NCI-H2171 treated with DMSO at 0.1 percent for 48 hours (cell line): ENCODE measurements at regions not wholly inside any gene's neighbourhood (a gene's known extent, or its start where the extent isn't known, plus 50 kb on each side); places are given as distances from the start of the nearest gene placed in this dataset.
"Not testable (repeated sequence)": the region's sequence is repeated elsewhere in the genome, so short reads cannot be mapped to it uniquely, and the experiment has no call there.

ENCODE experiments used
- DNase-seq: peaks from one replicate; lab custom pipeline; 2025; lab: John Stamatoyannopoulos, UW

DNA sequence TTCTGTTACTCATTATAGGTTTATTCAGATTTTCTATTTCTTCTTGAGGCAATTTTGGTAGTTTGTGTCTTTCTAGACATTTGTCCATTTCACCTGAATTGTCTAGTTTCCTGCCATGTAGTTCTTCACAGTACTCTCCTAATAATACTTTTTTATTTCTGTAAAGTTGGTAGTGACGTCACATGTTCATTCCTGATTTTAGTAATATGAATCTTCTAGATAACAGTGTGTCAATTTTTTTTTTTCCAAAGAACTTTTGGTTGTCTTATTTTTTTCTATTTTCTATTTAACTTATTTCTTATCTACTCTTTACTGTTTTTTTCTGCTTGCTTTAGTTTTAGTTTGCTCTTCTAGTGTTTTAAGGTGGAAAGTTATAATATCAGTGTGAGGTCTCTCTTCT is 197.3 kb upstream of the SHH start:
- no peak for DNase-seq

DNA sequence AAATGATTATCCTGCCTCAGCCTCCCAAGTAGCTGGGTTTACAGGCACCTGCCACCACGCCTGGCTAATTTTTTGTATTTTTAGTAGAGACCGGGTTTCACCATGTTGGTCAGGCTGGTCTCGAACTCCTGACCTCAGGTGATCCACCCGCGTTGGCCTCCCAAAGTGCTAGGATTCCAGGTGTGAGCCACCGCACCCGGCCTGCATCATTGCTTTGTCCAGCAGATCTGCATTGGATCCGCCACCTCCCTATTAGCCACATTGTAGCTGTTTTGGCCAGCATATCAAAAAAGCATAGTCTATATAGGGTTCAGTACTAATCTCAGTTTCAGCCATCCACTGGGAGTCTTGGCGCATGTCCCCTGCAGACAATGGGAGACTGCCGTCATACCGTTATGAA is 194.6 kb upstream of the SHH start:
- not testable (repeated sequence) for DNase-seq

DNA sequence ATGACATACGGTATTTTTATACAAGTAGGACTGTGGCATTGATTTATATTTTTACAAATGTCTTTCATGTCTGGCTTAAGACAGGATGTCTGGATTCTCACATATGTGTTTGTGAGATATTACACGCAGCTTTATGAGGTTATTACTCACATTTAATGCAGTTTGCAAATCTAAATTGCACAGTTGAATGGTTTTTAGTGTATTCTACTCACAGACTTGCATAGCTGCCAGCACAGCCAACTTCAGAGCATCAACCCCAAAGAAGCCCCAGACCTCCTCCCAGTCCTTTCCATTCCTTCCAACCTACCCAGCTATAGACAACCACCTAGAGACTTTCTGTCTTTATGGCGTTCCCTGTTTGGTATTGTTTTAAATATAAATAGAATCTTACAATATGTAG is 193.8 kb upstream of the SHH start:
- DNase-seq = no peak

DNA sequence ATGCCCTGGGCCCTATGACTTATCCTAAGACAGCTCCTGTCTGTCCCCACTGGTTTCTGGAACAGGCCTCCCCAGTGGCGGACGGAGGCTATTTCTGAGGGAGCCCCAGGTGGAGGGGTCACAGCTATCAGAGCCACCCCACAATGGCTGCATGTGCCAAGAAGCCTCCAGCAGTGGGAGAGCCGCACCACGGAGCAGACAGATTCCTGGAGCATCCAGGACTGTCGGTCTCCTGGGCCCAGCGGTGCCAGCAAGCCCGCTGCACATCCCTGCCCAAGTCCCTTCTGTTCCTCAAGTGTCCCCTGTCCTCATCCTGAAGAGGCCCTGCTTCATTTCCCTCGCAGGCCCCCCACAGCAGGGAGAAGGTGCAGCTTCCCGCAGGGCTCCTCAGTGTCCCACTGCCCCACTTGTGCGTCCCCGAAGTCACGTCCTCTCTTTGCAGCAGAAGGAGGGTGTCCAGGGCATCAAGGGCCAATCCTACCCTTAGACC is 193.0 kb upstream of the SHH start:
- DNase-seq = no peak

DNA sequence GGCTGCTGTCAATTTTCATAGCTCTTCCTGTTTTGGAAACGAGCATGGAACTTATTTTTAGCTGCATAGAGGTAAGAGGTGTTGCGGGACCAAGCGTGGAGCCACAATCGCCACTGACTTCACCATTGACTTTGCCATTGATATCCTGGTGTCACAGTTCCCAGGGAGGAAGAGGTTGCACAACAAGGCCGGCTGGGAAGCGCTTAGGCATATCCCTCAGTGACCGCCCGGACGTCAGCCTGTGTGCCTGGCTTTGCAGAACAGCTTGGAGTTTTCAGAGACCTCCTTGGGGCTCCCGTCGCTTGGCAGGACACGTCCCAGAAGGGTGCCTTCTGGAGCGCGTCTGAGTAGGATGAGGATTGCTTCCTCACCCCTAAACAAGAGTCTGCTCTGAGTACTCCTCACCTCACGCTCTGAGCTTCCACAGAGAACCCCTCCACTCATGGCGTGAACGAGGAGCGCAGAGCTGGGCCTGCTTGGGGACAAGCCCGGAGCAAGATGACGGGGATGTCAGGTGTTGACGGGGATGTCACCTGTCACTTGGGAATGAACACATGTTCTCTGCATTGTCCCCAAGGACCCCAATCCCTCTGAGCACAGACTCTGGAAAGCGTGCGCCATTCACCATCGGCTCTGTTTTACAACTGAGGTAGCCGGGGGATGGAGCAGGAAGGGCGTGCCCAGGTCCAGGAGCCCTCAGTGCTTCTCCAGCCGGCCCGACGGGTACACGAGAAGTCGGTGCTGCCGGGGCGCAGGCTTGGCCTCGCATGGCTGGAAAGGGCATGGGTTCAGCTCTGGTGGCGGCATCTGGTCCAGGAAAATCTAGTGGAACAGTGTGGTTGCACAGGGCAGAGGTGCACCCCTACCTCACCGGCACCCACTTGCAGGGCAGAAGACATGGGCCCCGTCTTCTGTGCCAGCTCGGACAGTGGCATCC is 192.3 kb upstream of the SHH start:
- no peak for DNase-seq

DNA sequence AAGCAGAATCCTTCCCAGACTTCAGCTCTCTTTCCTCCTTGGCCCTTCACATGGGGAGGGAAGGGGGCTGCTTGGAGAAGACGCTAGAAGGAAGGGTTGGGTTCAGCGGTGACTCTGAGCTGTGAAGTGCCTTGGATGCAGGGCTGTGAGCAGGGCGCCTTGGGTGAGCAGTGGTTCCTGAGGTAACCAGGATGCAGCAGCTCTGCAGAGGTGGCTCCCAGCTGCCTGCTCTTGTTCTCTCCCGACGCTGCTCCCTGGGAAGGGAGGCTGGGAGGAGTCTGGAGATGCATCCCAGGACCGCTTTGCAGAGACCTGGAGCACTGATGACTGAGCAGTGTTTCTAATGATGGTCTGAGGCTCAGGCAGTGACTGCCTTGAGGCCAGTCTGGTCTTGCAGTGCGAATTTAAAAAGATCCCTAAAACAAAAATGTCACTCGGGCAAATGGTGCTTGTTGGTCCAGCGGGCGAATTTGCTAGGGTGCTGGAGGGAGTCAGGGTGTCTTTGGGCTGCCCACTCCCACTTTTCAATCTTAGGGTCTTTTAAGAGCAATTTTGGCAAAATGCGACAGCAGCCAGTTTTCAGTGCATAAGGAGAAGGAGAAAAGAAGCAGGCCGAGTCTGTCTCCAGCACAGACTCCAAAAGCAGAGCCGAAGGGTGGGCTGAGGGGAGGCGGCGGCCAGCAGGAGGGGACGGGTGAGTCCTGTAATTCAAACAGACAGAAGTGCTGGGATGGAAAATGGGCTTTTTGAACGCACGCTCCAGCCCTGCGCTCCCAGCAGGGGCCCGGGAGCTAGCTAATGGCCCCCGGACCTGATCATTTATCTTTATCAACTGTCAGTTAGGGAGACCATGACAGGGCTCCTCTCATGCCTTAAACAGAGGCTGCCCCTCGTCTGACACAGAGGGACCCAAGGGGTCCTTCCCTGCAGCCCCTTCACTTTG is 191.2 kb upstream of the SHH start:
- no peak for DNase-seq

DNA sequence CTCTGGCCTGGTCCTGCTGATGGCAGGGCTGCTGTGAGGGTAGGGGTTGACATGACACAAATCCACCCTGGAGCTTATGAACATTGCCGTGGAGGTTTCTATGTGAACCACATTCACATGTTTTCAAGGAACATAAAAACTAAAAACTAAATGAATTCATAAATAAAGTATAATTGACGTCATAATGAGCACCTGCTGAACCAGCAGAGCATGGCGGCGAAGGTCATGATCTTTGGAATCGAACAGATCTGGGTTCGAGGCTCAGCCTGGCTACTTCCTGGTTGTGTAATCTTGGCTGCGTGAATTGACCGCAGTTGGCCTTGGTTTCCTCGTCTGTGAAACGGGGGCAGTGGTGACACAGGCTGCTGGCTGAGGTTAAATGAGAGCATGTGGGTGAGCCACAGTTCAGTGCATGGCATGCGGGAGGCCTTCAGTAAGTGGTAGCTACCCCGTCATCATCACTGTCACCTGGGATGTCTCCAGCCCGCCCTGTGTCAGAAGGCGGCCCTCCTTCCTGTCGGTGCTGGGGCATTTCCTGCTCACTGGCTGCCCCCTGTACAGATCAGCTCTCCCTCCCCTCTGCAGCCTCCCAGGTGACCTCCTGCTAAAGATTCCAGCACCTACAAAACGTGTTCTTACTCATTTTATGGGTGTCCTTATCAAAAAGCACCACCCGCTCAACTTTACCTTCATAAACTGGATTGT is 190.3 kb upstream of the SHH start:
- DNase-seq = no peak

DNA sequence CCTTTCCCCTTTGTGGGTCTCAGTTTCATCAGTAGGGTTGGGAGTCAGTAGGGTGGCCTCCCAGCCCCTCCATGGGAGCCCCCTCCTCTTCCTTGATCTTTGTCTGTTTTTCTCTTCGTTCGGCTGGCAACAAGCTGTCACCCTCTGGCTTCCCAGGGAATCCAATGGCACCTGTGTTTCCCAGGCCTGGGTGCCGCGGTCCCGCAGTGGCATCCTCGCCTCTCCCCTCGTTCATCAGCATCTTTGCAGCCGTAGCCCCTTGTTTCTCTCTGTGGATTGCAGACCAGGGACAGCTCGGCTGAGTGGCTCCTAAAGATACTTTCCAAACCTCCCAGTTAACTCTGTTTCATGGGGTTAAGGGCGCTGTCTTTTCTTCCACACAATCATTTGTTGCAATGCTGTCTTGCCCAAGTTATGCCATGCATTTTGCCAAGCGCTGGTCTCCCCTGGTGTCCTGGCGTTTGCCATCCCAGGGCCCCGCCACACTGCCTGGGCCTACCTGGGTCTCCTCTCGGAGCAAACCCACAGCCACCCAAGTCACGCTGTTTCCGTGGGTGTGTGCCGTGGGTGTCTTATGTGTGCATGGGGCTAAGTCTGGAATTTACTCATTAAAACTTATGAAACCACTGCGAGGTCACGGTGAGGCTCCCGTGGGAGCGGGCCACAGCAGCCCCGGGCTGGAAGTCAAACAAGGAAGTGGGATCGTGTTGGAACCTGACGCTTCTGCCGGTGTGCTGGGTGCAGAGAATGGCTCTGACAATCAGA is 189.4 kb upstream of the SHH start:
- no peak for DNase-seq

DNA sequence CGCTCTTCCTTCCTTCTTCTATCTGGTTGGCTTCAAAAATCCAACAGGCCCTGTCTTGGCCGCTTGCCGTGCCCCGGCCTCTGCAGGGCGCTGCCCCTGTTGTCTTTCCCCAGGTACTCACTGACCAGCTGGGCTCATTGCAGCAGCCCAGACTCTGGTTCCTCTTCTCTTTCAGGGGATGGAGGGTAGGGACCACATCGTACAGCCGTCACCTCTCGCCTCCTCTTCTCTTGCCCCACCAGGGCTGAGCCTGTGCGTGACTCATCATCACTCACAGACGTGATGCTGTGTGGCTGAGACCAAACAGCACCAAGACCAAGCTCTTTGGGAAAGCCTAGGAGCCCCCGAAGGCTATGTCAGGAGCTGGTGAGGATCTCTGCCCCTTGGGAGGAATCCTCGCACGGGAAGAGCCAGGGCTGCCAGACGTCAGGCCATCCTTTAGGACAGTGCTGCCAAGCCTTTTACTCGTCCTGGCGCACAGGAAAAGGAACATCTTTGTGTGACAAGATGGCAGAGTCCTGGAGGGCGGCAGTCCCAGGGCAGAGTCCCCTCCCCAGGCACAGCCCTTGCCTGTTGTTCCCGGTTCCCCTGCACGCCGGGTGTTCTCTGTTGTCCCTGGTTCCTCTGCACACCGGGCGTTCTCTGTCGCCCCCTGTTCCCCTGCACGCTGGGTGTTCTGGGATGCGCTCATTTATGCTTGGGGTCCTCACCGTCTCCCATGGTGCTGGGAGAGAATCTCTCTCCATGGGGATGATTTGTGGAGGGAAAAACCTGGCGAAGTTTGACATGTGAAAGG is 188.5 kb upstream of the SHH start:
- DNase-seq = no peak

DNA sequence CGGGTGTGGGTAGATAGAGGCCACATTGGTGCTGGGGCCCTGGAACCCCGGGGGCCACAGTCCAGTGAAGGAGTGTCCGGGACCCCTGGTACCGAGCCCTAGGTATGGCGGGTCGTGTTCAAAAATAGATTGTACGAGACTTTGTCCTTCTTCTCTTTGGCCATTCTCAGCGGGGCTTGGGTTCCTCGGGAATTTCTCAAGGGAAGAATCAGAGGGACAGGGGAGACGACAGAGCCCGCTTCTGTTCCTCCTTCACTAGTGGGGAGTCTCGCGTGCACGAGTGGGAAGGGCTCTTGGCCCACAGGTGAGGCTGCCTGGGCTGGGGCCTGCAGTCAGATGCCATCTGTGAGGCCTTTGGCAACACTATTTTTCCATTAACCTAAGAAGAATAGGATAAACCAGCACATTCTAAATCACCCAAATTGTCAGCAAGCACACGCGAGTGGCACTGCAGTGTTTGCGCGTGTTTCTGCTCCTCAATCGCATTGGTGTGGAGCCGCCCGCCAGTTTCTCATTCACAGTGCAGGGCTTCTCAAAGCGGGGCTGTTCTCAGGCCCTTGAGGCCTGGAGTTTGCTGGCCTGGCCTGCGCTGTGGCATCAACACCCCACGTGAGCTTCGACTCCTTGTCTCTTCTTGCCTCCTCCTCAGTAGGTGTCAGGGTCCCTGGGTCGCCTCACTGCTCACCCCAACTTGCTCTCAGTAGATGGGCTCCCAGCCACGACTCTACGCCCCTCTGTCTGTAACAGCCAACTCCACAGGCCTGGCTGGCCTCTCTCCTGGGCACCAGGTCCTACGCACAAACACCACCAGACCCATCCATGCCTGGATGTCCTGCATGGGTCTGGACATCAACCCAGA is 187.6 kb upstream of the SHH start:
- no peak for DNase-seq

DNA sequence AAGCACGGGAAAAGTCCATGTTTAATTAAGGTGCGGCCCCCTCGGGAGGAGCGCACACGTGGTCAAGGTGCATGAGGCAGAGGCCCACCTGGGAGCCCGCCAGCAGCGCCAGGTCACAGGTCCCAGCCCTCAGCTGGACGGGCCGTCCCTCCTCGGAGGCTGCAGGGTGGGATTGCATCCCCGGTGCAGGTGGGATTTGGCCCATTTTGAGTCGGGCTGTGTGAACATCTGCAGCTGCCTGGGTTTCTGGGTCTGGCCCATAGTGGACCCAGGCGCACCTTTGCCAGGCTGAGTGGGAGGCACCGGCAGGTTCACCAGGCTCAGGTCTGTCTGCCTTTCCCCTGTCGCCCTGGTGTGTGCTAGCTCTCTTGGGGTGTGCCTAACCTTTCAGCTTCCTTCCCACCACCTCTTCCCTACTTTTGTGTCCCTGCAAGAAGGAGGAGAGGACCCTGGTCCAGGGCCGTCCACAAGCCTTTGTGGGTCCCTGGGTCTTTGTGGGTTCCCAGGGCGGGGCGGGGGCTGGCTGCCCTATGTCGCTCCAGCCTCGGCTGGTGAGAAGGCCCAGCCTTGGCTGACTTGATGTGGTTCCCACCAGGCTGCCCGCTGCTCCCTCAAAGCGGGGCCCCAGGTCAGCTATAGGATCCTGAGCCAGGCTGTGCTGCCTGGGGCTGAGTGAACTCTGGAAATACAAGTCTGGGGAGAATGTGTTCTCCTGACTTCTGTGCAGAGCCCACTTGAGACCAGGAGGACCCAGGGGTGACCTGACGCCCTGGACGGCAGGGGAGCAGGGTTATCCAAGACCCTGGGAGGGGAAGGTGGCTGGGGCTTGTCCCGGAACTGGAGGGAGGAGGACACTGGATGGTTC is 186.7 kb upstream of the SHH start:
- no peak for DNase-seq

DNA sequence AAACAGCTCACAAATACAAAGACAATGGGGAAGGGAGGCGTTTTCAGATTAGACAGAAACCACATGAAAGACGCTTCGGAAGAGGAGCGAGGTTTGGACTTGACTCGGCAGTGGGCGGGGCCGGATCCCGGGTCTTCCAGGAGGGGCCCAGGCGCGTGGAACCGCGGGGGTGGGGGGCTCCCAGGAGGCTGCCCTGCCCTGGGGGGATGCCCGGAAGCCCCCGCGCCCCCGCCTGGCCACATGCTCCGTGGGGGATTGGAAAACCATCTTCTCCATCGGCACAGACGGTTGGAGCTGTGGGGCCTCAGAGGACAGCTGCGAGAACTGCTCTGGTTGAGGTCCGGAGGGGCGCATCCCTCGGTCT is 186.0 kb upstream of the SHH start:
- DNase-seq = no peak

DNA sequence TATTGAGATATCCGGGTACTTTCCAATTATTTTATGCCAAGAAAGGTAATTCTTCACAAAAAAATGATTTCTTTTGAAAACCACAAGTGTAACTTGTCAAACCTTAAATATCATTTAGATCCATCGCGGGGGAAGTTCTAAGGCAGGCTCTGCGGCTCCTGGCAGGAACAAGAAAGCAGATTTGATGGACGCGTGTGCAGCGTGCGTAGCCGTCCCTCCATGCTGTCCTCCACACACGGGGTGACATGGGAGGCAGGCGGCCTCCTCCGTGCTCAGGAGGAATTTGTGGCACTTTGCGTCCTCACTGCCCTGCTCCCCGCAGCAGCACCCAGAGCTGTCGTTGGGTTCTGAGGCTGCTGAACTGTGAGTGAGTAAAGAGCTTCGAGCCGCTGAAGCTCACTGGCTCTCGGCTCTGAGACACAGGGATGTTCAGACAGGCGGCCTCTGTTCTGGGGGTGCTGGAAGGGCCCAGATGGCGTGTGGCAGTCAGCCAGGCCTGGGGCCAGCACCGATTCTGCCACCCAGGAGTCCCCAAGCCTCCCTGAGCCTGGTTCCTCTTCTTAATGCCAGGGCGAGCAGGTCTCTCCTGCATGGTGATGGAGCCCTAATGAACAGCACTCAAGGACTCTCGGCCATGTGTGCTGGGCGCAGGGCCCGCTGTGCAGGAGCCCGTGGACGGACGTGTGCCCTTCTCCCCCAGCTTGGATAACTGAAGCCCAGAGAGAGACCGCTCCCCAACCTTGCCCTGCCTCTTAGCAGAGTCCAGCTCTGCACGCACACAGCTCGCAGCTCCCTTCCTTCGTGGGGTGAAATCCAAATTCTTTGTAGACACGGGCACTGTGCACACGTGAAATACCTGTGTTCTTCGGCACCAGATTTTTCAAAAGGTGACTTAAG is 185.4 kb upstream of the SHH start:
- no peak for DNase-seq

DNA sequence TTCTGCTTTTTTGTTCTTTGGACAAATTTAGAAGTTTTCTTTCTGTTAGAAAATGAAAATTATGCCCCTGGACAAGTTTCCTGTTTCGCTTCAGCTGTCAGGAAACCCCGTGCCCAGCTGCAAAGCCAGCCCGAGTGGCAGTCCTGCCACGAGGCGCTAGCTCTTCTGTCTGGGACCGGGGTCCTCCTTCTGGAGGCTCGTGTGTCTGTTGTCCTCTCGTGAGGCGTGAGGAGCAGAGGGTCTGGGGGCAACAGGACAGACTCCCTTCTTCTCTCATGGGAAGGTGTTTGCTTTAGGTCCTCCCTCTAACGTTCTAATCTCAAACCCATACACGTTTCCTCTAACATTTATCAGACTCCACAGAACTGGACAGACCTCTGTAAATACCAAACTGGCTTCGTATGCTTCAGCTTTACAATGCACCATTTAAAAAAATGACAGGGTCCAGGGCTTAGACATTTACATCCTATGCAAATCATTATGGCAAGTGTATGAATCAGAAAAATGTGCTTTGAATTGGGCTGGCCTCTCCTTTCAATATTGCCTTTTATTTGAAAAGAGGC is 184.5 kb upstream of the SHH start:
- DNase-seq = no peak

DNA sequence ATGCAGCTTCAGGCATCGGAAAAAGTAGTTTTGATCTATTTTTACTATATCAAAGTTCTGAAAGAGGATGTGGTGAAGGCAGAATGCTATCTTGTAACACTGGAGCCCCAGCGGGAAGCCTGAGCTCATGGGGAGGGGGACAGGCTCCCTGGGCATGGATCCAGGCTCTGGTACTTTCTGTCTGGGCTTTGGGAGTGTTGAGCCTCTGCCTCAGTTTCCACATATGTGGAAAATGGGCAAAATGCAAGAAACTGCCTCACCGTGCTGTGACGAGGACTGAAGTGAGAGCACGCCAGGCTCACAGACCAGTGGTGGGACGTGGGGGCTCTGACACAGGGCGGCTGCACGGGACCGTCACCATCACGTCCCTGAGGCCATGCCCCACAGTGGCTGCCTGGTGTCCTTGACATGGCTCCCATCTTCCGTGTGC is 182.9 kb upstream of the SHH start:
- no peak for DNase-seq

DNA sequence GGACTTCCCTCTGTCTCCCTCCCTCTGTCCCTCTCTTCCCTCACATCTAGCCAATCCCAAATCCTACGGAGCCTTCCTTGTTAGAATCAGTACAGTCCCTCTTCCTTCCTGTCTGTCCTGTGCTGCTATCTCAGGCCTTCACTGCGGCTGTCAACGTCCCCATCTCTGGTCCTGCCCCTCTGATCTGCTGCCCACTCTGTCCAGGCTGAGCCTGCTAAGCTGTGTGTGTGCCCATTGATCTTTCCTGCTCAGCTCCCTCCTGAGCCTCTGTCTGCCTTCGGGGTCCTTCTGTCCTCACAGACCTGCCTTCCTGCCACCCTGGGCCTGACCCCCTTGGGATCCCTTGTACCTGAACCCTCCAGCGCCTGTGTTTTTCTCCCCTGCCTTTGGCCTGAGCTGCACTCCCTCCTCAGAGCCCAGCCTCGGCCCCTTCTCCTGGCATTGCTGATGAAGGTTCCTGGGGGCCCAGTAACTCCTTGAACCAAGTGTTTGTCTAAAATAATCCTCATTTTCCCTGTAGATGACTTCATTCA is 182.1 kb upstream of the SHH start:
- DNase-seq = no peak
